Activated T-helper 1 cell treated with anti-CD3 and anti-CD28 coated beads, Interleukin-12 subunit alpha, Interleukin-12 subunit beta, Interleukin-2, Interleukin-4 antibody, amounts not matched to agents 30 ng/mL and 10 ng/mL and 1 ng/mL, durations not matched to agents 14 hours and 24 hours and 36 hours (primary cell): ENCODE measurements at regions not wholly inside any gene's neighbourhood (a gene's known extent, or its start where the extent isn't known, plus 50 kb on each side); places are given as distances from the start of the nearest gene placed in this dataset.

Experiments
- DNase-seq: peaks from one replicate; pipeline ENCODE4 v3.0.0; 2021; ENCODE audit warnings: low spot score
- H3K27ac Mint-ChIP-seq: one replicate; pipeline ENCODE4 v1.8.0; 2021; ENCODE audit warnings: mild to moderate bottlenecking, mixed read lengths
- H3K27me3 Mint-ChIP-seq: one replicate; pipeline ENCODE4 v1.8.0; 2022; ENCODE audit warnings: mild to moderate bottlenecking, moderate library complexity, mixed read lengths; ENCODE audit not compliant: insufficient read depth
- H3K36me3 Mint-ChIP-seq: one replicate; pipeline ENCODE4 v1.8.0; 2021; ENCODE audit warnings: low read depth, mixed read lengths
- H3K4me1 Mint-ChIP-seq: one replicate; pipeline ENCODE4 v1.8.0; 2021; ENCODE audit warnings: low read depth, mixed read lengths
- H3K4me3 Mint-ChIP-seq: one replicate; pipeline ENCODE4 v1.8.0; 2021; ENCODE audit warnings: mild to moderate bottlenecking, moderate library complexity, mixed read lengths
- H3K9me3 Mint-ChIP-seq: one replicate; pipeline ENCODE4 v1.8.0; 2021; ENCODE audit warnings: mixed read lengths
- intact Hi-C: fragments of 100-400 bp; cut with micrococcal nuclease; formaldehyde crosslinking; loops from one replicate; pipeline ENCODE4 v1.15.1; 2024

GRCh38 chr1:83109692-83110091 is 889.2 kb downstream of the TTLL7 start:
- intact Hi-C loops, result no loop called here
- Mint-ChIP-seq H3K4me1 (no peaks in the 10 kb centered on the region), H3K27ac (no peak overlapping the region), H3K36me3 (no peaks in the 10 kb centered on the region), H3K9me3 (no peaks in the 10 kb centered on the region), H3K4me3 (no peak overlapping the region), H3K27me3 (no peaks in the 10 kb centered on the region)
- no peak for DNase-seq

DNA sequence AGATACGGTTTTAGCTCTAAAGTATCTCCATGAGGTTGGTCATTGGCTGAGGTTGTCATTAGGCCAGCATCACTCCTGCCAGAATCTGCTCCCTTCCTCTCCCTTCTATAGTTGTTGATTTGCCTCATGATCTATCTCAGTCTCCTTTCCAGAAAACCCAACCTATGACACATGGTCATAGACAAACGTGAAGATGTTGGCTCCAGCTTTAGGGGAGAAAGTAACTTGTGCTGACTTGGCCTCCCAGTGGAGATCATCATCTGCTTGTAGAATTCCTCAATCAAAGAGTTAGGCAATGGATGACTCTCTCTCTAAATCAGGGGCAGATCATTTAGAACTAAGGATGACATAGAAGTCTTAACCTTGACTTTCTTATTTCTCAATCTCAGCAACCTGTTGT is 894.4 kb downstream of the TTLL7 start:
- DNase-seq, result no peak
- Mint-ChIP-seq H3K27ac (no peak overlapping the region), H3K9me3 (no peaks in the 10 kb centered on the region), H3K27me3 (no peaks in the 10 kb centered on the region), H3K4me1 (no peaks in the 10 kb centered on the region), H3K4me3 (no peak overlapping the region), H3K36me3 (no peaks in the 10 kb centered on the region)
- intact Hi-C loops, result no loop called here

DNA sequence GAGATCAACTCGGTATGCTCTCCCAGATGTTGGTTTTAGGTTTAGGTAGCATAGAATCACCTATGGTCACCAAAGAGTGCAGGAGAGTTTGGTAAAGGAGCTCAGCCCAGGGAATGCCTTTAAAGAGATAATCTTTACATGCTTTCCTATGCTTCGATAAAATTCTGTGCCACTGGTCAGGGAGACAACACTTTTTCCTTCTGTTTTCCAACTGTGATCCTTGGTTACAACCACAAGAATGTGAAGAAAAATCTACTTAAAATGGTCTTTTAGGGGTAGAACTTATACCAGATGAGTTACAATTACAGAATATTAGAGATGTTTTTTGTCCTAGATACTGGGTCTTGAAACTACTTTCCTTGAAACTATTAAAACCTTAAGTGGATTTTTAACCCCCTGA is 895.6 kb downstream of the TTLL7 start:
- no peak overlapping the region for H3K27ac Mint-ChIP-seq
- no peak overlapping the region for H3K4me3 Mint-ChIP-seq
- no peaks in the 10 kb centered on the region for H3K27me3 Mint-ChIP-seq
- H3K9me3 Mint-ChIP-seq, result no peaks in the 10 kb centered on the region
- H3K36me3 Mint-ChIP-seq, result no peaks in the 10 kb centered on the region
- H3K4me1 Mint-ChIP-seq, result no peaks in the 10 kb centered on the region
- DNase-seq, result no peak
- intact Hi-C loops, result no loop called here

DNA sequence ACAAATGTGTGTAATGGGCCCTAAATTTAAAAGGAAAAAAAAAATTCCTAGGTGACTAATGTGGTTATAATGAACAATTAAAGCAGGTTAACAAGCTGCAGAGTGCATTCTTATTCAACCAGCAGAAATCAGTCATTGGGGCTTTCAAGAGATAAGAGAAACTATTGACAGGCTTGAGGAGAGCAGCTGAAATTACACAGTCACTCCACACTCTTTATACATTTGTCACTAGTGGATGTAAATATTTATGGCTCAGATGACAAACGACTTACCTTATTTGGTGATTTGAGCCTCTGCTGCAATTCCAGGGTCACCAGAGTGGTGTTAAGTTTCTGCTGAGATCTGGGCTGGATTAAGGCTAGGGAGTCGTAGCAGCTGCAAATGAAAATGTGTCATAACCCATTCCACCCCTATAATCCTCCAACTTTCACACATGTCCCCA is 896.3 kb downstream of the TTLL7 start:
- Mint-ChIP-seq H3K9me3 (no peaks in the 10 kb centered on the region), H3K36me3 (no peaks in the 10 kb centered on the region), H3K27me3 (no peaks in the 10 kb centered on the region), H3K4me1 (no peaks in the 10 kb centered on the region), H3K27ac (no peak overlapping the region), H3K4me3 (no peak overlapping the region)
- no peak for DNase-seq
- intact Hi-C loops, result no loop called here

GRCh38 chr1:83101406-83101805 is 897.5 kb downstream of the TTLL7 start:
- H3K9me3 Mint-ChIP-seq, result no peaks in the 10 kb centered on the region
- no peak overlapping the region for H3K27ac Mint-ChIP-seq
- DNase-seq, result no peak
- intact Hi-C loops, result no loop called here
- no peak overlapping the region for H3K4me3 Mint-ChIP-seq
- H3K27me3 Mint-ChIP-seq, result no peaks in the 10 kb centered on the region
- H3K4me1 Mint-ChIP-seq, result no peaks in the 10 kb centered on the region
- no peaks in the 10 kb centered on the region for H3K36me3 Mint-ChIP-seq

DNA sequence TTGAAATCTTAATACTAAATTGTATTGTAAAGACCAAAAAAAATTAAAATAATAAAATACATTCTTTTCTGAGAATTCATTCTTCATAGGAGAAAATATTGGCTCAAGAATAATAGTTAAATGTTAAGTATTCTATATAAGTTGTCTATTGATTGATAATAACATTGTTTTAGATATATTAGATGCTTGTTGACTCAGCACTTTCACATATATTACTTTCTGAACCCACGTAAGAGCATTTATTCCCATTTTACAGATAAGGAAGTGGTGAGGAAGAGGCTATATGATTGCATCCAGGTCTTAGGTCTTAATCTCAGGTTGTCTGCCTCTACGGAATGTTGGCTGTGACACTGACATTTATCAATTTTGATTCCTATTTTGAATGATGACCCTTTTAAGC is 898.8 kb downstream of the TTLL7 start:
- Mint-ChIP-seq H3K27ac (no peak overlapping the region), H3K9me3 (peaks cover 3% of the 10 kb centered on the region), H3K4me3 (no peak overlapping the region), H3K4me1 (no peaks in the 10 kb centered on the region), H3K36me3 (no peaks in the 10 kb centered on the region), H3K27me3 (no peaks in the 10 kb centered on the region)
- no peak for DNase-seq
- intact Hi-C loops, result no loop called here

DNA sequence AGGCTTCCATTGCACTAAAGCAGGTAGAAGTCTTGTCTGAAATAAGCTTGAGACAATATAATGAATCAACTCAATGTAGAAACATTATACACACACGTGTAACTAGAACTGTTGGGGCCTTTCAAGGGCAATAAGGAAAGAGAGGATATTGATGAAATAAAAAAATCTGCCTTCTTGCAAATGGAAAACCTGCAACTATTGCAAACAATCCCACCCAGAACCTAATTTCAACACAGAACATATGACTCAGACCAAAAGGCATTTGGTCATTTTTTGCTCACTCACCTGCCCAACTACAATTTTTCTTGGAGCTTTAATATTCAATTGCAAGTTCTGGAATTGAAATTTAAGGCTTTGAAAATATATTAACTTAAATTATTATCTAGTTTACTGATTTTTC is 900.1 kb downstream of the TTLL7 start:
- intact Hi-C loops, result no loop called here
- H3K4me3 Mint-ChIP-seq, result no peak overlapping the region
- no peak for DNase-seq
- H3K27me3 Mint-ChIP-seq, result no peaks in the 10 kb centered on the region
- no peaks in the 10 kb centered on the region for H3K36me3 Mint-ChIP-seq
- no peaks in the 10 kb centered on the region for H3K4me1 Mint-ChIP-seq
- H3K9me3 Mint-ChIP-seq, result peaks cover 3% of the 10 kb centered on the region
- no peak overlapping the region for H3K27ac Mint-ChIP-seq

- no peaks in the 10 kb centered on the region for H3K36me3 Mint-ChIP-seq
- peaks cover 3% of the 10 kb centered on the region for H3K9me3 Mint-ChIP-seq
- H3K27me3 Mint-ChIP-seq, result no peaks in the 10 kb centered on the region
- H3K4me1 Mint-ChIP-seq, result no peaks in the 10 kb centered on the region
- H3K27ac Mint-ChIP-seq, result no peak overlapping the region
- H3K4me3 Mint-ChIP-seq, result no peak overlapping the region
- intact Hi-C loops, result no loop called here
- no peak for DNase-seq
Measured at GRCh38 chr1:83098131-83098530, 900.8 kb downstream of the TTLL7 start.

DNA sequence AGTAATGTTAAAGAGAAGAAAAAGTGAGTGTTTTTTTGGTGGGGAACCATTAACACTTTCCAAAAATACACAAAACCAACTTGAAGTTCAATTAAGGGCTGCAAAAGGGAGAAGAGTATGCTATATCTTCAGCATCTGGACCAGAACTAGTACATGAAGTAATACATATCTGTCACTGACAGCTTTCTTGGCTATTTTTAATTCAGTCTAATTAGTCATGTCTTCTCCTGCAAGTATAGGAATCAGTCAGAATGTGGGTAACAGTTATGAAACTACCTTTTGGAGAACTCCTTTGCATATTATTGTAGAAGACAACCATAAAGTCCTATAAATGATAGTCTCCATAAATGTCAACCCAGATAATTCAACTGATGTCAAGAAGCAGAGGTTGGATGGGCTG is 901.2 kb downstream of the TTLL7 start:
- H3K4me3 Mint-ChIP-seq, result no peak overlapping the region
- no peaks in the 10 kb centered on the region for H3K4me1 Mint-ChIP-seq
- no peaks in the 10 kb centered on the region for H3K36me3 Mint-ChIP-seq
- H3K9me3 Mint-ChIP-seq, result peaks cover 3% of the 10 kb centered on the region
- intact Hi-C loops, result no loop called here
- no peaks in the 10 kb centered on the region for H3K27me3 Mint-ChIP-seq
- no peak overlapping the region for H3K27ac Mint-ChIP-seq
- no peak for DNase-seq

- Mint-ChIP-seq H3K27me3 (no peaks in the 10 kb centered on the region), H3K27ac (no peak overlapping the region), H3K36me3 (no peaks in the 10 kb centered on the region), H3K4me1 (no peaks in the 10 kb centered on the region), H3K4me3 (no peak overlapping the region), H3K9me3 (peaks cover 3% of the 10 kb centered on the region)
- DNase-seq, result no peak
- intact Hi-C loops, result no loop called here
Measured at GRCh38 chr1:83095570-83095969, 903.4 kb downstream of the TTLL7 start.

- Mint-ChIP-seq H3K36me3 (no peaks in the 10 kb centered on the region), H3K27ac (no peak overlapping the region), H3K9me3 (no peaks in the 10 kb centered on the region), H3K27me3 (no peaks in the 10 kb centered on the region), H3K4me1 (no peaks in the 10 kb centered on the region), H3K4me3 (no peak overlapping the region)
- DNase-seq, result no peak
- intact Hi-C loops, result no loop called here
Measured at GRCh38 chr1:83090195-83090594, 908.7 kb downstream of the TTLL7 start.

- H3K4me1 Mint-ChIP-seq, result no peaks in the 10 kb centered on the region
- no peaks in the 10 kb centered on the region for H3K9me3 Mint-ChIP-seq
- no peak overlapping the region for H3K27ac Mint-ChIP-seq
- no peak for DNase-seq
- intact Hi-C loops, result no loop called here
- no peak overlapping the region for H3K4me3 Mint-ChIP-seq
- H3K27me3 Mint-ChIP-seq, result no peaks in the 10 kb centered on the region
- H3K36me3 Mint-ChIP-seq, result no peaks in the 10 kb centered on the region
Measured at GRCh38 chr1:83087851-83088250, 911.1 kb downstream of the TTLL7 start.

- Mint-ChIP-seq H3K9me3 (no peaks in the 10 kb centered on the region), H3K27ac (no peak overlapping the region), H3K36me3 (no peaks in the 10 kb centered on the region), H3K27me3 (no peaks in the 10 kb centered on the region), H3K4me3 (no peak overlapping the region), H3K4me1 (no peaks in the 10 kb centered on the region)
- DNase-seq, result no peak
- intact Hi-C loops, result no loop called here
Measured at GRCh38 chr1:83086986-83087512, 911.9 kb downstream of the TTLL7 start.

- Mint-ChIP-seq H3K27me3 (no peaks in the 10 kb centered on the region), H3K9me3 (no peaks in the 10 kb centered on the region), H3K4me3 (no peak overlapping the region), H3K36me3 (no peaks in the 10 kb centered on the region), H3K27ac (no peak overlapping the region), H3K4me1 (no peaks in the 10 kb centered on the region)
- no peak for DNase-seq
- intact Hi-C loops, result no loop called here
Measured at GRCh38 chr1:83086346-83086745, 912.6 kb downstream of the TTLL7 start.
